ENCODE measurements at regions not wholly inside any gene's neighbourhood (a gene's known extent, or its start where the extent isn't known, plus 50 kb on each side); places are given as distances from the start of the nearest gene placed in this dataset.
"Not testable (repeated sequence)": the region's sequence is repeated elsewhere in the genome, so short reads cannot be mapped to it uniquely, and the experiment has no call there.

DNA sequence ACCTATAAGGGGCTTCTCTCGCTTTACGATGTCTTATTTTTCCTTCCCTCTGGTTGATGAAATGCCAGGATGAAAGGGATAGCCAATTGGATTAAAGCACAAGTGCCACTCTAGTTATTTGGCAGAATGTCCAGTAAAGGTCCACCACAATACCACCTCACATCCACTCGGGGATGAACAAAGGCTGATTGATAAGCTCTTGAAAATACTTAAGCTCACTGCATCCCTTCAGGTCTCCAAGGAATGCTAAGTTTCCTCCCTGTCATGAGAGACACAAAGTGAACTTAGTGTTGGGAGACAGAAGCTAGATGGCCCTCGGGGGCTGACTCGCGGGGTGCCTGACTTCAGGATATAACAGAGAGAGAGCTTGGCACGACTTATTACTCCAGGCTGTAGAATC, 185.9 kb upstream of the ZNF644 start:
- FAIRE-seq; DNase-seq (ENCODE audit: low spot score): not testable (repeated sequence)

DNA sequence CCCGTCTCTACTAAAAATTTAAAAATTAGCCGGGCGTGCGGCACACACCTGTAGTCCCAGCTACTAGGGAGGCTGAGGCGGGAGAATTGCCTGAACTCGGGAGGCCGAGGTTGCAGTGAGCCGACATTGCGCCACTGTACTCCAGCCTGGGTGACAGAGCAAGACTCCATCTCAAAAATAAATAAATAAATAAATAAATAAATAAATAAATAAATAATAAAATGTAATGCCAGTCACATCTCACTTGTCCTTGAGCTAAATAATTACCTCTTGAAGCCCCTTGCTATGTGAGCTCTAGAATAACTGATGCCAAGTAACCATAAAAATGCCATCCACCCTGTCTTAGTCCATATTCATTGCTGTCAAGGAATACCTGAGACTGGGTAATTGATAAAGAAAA, 182.3 kb upstream of the ZNF644 start:
- FAIRE-seq; DNase-seq (ENCODE audit: low spot score): not testable (repeated sequence)

DNA sequence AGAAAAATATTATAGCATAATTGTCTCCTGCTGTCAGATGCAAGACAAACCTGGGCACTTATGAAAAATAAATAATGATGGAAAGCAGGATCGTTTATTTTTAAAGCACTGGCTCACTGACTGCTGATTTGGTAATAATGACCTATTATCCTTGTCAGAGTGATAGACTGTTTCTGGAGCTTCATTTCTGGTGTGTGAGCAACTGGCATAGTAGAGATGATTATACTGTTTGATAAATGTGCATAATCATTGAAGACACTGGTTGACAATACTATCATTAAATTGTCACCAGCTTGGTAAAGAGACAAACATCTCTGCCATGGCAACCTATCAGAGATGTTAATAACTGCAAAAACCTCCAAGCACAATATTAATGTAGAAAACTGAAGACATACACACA, 179.9 kb upstream of the ZNF644 start:
- no peak for FAIRE-seq
- DNase-seq (ENCODE audit: low spot score), result no peak

DNA sequence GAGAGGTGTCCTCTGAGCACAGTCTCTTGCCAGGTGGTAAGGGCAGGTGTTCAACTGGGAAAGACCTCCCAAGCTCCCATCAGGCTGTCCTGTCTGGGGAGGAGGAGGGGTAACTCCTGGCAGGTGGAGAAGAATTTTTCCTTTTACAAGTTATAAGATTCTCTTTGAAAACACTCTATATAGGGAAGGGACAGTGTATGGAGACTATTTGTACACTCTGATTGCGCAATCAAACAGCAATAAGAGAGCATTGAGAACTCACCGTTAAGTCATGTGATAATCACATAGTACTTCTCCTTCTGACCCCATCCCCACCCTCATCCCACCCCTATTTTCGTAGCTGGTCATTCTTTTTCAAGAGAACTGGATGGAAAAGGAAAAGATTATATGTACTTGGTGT, 179.3 kb upstream of the ZNF644 start:
- no peak for DNase-seq (ENCODE audit: low spot score)
- FAIRE-seq, result no peak

DNA sequence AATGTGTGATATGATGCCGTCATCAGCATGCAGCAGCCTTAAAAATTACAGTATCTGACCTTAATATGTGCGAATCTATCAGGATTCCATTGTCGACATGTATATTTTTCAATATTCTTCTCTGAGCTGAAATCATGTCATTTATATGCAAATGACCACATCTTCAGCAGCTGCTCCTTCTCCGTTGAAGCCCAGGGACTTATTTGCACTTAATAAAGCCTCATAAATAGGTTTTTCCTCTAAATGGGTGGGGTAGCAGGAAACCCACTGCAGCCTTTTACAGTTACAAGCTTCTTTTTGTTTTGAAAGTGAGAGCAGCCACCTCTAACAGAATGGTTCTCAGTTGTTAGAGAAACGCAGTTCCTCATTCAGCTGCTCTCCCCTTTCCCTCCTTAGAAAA, 178.8 kb upstream of the ZNF644 start:
- DNase-seq (ENCODE audit: low spot score) (no peak), FAIRE-seq (no peak)

DNA sequence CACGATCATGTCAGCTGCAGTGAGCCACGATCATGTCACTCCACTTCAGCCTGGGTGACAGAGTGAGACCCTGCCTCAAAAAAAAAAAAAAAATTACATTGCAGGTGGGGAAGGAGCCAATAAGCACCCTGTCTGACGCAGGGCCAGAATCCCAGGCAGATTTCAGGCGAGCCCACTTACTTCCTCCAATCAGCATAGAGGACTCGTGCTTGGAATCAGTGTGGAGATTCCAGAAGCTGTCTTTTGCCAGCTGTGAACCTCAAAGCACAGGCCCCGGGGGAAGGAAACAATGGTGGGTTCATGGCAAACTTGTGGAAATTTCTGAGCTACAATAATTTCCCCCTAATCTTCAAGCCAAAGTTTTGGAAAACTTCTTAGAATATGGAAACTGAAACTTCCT, 178.2 kb upstream of the ZNF644 start:
- FAIRE-seq (no peak), DNase-seq (ENCODE audit: low spot score) (no peak)

DNA sequence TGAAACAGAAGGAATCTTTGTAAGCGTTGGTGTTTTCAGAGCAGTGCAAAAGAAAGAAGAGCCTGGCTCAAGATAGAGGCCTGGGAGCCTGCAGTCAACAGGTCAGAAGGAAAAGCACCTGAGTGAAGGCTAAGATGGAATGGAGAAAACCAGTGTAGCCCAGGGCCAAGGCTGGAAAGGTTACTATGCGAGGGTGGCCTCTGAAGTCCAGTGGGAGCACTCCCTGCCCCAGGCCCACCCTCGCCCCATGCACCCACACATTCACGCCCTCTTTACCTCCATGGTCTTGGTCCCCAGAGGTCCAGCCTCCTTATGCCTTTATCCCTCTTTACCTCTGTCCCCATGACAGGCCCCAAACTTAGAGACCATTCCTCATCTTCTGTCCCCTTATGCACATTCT, 169.2 kb upstream of the ZNF644 start:
- FAIRE-seq (no peak), DNase-seq (ENCODE audit: low spot score) (no peak)

DNA sequence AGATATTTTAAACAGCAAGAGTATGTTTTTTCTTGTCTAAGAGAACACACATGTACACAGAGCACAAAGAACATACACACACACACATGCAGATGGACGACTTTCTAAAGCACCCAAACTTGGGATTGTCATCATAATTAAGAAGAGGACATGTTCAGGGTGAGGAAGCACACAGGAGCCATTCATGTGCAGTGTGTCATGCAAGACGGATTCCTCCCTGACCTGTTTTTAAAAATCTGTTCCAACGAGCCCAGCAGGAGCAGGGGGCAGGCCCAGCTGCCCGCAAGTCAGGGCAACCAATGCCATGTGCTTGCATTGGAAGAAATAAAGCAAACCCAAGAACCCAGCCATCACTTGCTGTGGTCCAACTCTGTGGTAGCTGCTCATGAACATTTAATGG, 167.3 kb upstream of the ZNF644 start:
- DNase-seq (ENCODE audit: low spot score), result no peak
- no peak for FAIRE-seq

DNA sequence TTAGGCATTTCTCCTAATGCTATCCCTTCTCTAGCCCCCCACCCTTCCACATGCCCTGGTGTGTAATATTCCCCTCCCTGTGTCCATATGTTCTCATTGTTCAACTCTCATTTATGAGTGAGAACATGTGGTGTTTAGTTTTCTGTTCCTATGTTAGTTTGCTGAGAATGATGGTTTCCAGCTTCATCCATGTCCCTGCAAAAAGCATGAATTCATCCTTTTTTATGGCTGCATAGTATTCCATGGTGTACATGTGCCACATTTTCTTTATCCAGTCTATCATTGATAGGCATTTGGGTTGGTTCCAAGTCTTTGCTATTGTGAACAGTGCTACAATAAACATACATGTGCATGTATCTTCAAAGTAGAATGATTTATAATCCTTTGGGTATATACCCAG, 161.0 kb upstream of the ZNF644 start:
- not testable (repeated sequence) for FAIRE-seq; DNase-seq (ENCODE audit: low spot score)

DNA sequence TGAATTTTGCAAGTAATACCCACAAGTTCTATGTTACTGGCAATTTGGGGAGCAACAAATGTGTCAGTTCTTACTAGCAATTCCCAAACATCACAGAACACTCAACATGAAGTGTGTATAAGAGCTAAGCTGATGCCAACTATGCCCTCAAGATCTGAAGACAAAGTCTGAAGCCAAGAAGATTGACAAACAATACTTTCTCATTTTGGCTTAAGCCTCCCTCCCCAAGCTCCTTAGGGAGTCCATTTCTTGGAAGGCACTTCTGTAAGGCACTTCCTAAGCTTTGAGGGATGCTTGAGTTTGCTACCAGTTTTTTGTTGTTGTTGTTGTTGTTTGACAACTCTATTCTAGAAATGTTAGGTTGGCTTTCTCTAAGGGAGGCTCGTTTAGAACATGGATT, 154.4 kb upstream of the ZNF644 start:
- no peak for FAIRE-seq
- DNase-seq (ENCODE audit: low spot score), result no peak

DNA sequence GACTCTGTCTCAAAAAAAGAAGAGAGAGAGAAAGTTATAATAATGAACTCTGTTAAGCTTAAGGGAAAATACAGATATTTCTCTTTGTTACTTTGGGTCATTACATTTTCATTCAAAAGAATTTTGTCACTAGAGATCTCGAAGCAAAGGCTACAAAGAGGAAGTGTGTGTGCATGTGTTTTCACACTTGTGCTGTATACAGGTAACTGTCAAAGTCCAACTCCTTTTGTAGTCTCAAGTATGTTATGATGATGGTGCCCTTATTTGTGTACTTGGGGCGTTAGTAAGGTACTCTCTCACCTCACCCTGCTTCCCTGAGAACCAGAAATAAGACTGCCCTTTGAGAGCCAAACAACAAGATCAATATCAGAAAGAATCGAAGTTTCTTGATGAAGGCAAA, 152.9 kb upstream of the ZNF644 start:
- no peak for FAIRE-seq
- DNase-seq (ENCODE audit: low spot score), result no peak

DNA sequence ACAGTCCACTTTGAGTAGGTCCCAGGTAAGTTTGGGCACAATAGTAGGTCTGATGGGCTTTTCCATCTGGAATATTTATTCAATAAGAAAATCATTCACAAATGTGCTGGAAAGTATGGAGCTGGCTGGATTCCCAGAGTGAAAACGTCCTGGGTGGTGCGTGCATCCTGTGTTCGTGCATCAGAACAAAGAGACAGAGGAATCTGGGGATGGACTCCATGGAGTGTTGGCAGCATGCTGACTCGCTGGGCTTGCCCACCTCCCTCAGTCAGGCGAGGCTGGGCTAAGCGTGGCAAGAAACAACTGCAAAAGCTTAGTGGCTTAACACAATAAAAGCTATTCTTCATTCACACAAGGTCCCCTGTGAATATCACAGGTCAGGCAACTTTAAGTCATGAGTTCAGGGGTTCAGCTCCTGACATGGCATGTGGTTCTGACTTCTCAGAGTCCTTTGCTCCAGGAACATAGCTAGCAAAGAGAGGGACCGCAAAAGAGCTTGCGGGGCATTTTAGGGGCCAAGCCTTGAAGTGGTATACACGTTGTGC, 151.6 kb upstream of the ZNF644 start:
- FAIRE-seq, result no peak

DNA sequence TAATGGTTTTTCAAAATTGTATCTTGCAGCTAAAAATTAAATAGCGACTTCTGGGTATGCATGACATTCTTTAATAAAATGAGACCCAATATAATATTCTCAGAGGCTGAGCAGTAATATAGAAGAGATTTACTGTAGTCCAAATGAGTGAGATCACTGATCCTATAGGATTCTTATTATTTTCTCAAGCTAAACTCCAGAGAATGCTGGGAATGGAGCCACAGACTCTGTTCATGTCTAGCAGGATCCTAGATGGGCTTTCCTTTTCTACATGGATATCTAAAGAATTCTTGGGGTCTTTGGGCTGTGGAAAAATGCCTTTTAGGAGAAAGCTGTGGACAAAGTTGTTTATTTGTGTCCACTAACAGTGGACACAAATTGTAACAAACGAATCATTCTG, 150.7 kb upstream of the ZNF644 start:
- FAIRE-seq (no peak), DNase-seq (ENCODE audit: low spot score) (no peak)

More for the DNA sequence above, 151.6 kb upstream of the ZNF644 start:
- no peak for DNase-seq (ENCODE audit: low spot score)

DNA sequence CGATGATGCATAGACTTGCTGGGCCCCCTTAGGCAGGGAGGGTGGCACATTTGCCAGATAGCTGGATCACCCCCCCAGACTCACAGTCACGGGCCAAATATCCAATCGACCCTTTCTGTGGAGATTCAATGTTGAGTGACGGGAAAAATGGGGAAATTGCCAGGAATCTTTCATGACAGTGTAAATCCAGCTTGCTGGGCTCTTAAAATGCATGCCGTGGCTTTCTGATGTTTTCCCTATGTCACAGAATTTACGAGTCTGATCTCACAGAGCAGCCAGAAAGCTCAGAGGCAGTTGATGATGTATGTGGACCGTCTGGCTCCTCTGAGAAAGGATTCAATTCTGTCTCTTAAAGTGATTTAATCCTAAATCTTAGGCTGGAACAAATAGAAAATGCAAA, 150.1 kb upstream of the ZNF644 start:
- FAIRE-seq (no peak), DNase-seq (ENCODE audit: low spot score) (no peak)

DNA sequence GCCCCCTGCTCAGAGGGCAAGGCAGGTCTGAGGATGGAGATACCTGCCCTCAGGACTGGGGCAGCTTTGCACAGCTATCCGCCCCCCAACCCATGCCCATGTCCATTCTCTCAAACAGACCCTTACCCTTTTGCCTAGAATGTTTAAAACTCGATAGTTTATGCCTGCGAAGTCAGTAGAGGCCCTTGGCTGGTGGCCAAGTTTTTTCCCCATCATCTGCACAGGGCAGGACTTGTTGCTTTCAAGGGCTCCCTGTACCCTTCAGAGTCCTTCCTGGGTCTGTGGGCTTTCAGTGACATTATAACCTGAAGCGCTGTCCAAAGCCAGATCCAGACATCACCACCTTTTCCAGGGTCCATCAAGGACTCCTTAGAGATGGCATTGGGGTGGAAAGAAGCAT, 148.7 kb upstream of the ZNF644 start:
- FAIRE-seq, result no peak
- DNase-seq (ENCODE audit: low spot score), result no peak

DNA sequence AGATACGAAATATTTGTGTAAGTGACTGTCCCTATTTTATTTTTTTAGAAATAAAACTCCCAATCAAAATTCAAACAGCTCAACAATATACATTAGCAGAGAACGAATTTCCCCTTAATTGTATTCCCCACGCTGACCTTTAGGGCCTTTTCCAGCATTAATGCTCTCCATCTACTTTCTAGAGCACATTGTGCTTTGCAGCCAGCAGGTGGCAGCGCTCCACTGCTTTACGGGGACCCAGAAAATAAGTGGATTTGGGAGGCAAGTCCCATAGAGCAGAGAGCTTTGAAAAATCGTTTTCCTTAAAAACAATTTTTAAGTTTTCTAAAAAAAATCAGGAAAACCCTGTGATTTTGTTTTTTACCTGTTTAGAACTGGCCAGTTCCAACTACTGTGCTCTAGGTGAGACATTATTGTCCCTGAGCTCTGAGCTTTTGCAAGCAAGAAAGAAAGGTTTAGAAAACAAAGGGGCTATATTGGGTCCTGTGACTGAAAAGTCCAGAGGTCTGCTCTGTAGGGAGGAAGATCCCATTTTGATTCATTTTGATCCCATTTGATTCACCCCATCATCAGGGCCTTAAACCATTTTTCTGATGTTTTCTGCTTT, 144.4 kb upstream of the ZNF644 start:
- DNase-seq (ENCODE audit: low spot score) (peak; percentile 68), FAIRE-seq (no peak)

DNA sequence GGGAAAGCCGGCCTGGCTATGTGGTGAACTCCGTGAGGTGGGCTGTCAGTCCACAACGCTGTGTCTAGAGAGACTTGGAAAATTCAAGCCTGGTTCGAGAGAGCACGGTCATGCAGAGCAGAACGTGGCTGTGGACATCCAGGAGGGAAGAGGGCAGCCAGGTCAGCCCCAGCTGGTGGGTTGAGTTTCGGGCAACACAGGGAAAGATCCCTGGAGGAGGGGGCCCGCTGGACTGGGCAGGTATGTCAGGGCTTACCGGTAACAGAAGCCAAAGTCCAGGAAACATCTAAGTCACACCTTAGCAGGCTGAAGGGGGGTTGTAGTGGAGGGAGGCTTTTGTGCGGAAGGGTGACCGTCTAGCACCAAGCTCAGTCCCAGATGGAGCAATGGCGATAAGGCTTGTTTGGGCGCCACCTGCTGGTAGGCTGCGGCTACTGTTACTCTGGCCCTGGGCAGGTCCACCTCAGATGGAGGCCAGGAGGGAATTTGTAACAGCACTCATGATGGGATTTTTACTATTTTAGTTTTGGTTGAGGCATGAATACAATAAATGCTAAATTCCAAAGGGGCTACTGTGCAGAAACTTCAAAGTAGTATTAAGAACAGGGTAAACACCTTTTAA, 143.3 kb upstream of the ZNF644 start:
- DNase-seq (ENCODE audit: low spot score), result peak; percentile 82
- FAIRE-seq, result no peak

DNA sequence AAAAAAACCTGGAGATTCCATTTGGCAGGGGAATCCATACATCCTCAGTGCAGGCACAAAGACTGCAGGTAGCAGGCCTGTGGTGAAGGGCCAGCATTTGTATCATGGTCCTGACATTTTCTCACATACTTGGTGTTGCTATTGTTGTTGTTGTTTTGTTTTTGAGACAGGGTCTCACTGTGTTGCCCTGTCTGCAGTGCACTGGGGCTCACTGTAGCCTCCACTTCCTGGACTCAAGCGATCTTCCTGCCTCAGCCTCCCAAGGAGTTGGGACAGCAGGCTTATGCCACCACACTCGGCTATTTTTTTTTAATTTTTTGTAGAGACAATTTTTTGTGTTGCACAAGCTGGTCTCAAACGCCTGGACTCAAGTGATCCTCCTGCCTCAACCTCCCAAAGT, 140.8 kb upstream of the ZNF644 start:
- FAIRE-seq (no peak), DNase-seq (ENCODE audit: low spot score) (no peak)

DNA sequence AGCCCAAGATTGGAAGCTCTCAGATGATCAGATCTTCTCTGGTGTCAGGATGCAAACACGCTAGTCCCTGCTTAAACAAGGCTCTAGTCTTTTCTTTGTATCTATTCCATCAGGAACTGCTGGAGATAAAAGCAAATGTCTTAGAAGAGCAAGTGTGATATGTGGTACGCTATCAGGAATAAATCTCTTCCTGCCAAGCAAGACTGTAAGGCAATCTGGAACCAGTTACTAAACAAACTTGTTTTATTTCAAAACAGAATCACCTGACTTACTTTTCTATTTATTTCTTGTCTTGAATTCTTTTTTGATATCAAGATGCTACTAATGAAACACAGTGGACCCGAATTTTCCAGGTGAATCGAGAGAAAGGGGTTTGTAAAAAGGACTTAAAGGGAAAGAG, 139.9 kb upstream of the ZNF644 start:
- no peak for FAIRE-seq
- DNase-seq (ENCODE audit: low spot score), result no peak

DNA sequence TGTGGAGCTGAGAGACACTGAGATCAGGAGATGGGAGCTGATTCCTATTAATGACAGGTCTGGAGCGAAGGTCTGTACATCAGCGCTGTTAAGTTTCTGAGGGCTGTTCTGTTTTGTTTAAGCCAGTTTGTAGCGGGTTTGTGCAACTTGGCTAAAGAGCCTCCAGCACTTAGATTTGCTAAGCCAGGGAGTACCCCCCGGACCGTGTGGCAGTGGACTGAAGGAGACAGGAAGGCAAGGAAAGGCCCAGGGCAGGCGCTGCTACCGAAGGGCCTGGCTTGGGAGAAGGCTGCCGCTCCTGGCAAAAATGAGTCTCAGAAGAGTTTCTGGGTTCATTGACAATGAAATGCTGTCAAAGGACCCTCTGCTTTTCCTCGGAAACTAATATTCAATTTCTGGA, 139.3 kb upstream of the ZNF644 start:
- DNase-seq (ENCODE audit: low spot score), result no peak
- FAIRE-seq, result no peak

DNA sequence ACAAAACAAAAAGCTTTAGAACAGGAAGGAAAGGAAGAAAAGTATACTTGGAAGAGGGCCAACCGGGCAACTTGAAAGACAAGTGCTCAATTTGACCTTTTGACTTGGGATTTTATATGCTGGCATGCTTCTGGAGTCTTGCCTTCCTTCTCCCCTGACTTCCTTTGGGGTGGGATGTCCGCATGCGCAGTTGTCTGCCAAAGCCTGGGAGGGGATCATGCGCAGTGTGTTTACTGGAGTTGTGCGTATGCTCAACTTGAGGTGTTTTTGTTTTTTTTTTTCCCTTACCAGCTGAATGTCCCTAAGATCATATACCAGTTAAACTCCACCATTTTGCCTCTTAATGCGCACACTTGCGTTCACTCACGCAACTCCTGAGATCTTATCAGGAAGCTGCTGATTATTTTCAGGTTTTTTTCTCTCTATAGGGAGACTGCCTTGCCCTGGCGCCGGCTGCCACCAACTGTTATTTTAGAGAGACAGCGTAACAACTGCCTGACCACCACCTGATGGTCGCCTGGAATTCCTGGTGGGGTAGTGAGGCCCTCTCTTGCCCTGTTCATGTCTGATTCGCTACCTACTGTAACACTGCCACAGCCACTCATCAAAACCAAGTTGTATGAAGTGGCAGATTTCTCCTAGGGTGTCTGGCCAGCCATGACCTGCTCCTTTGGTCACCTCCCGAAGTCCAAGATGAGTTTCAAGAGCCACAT, 138.7 kb upstream of the ZNF644 start:
- DNase-seq (ENCODE audit: low spot score), result no peak
- FAIRE-seq, result no peak

DNA sequence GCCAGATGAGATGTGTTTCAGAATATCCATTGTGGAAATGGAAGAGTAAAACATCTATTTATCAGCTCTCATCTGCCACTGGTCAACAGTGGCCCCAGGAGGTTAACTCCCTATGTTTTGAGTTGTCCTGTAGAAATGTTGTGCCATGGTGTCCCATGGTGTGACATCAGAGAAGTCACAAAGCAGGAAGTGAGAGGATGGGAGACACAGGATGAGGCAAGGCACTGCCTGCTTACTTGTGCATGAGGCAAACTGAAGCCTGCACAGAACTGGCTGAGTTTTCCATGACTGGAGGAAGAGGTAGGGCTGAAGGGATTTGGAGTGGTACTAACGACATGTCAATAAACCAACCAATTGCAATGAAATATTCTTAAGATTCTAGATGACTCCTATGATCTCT, 131.5 kb upstream of the ZNF644 start:
- FAIRE-seq (no peak), DNase-seq (ENCODE audit: low spot score) (no peak)

DNA sequence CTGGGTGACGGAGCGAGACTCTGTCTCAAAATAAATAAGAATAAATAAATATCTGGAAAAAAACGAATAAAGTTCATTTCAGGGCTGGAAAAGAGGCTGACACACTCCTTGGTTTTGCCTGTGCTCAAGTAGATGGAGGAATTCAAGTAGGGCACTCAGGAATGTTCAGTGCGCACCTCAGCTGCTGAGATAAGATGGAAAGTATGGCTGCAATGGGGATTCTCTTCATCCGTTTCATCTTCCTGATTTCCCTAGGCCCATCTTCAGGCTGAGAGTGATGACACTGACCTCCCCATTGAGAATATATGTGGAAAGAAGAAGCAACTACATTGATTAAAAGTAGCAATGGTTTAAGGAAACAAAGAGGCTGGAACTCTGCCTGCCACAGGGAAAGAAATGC, 130.5 kb upstream of the ZNF644 start:
- no peak for DNase-seq (ENCODE audit: low spot score)
- FAIRE-seq, result no peak

All from urothelium cell line (cell line).